ENCODE measurements at regions not wholly inside any gene's neighbourhood (a gene's known extent, or its start where the extent isn't known, plus 50 kb on each side); places are given as distances from the start of the nearest gene placed in this dataset.
"Not testable (repeated sequence)": the region's sequence is repeated elsewhere in the genome, so short reads cannot be mapped to it uniquely, and the experiment has no call there.

DNA sequence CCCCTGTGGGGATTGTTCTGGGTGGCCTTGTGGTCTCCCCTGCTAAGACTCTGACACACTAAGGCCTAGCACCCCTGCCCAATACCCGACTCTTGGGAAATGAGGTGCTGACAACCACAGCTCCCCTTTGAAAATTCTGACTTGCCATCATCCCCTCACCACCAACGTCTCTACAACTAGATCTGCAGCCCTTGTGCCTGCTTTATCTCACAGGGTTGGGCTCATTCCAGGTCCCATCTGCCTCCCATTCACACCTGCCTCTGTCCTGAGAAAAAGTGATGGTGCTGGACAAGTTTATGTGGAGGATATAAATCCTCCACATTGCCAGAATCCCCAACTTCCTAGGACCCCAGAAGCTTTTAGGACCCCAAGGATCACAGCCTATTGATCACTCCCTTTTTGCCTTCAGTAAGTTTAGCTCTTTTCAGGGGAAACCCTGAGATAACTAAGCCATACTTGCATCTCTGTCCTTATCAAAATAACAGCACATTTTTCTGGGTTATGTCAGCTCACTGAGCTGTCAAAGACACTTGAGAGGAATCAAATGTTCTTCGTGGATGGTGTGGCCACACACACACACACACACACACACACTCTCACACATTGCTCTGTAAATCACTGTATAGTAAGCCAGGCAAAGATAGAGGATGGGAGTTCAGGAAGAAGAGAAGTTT is 136.8 kb upstream of the CES5A start:
- no peak for DNase-seq

GRCh38 chr16:56005958-56006357 is 130.8 kb upstream of the CES5A start:
- DNase-seq: no peak

GRCh38 chr16:55999683-56000082 is 124.5 kb upstream of the CES5A start:
- DNase-seq: no peak

DNA sequence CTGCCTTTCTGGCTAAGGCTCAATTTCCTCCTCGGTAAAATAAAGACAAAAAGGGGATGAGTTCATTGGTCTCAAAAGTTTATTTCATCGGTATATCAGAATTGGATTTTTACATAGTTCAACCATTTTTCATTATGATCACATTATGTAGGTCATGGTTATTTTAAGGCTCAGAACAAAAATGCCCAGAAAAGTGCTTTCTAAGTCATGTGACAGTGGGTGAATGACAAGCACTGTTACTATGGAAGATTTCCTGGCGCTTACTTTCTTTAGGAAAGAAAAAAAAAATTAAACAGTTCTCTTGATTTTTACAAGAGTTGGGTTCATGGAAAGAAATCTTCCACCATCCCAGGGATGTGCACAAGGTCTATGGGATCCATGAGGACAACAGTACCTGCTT is 117.9 kb upstream of the CES5A start:
- no peak for DNase-seq

GRCh38 chr16:55992551-55992950 is 117.4 kb upstream of the CES5A start:
- DNase-seq: no peak

DNA sequence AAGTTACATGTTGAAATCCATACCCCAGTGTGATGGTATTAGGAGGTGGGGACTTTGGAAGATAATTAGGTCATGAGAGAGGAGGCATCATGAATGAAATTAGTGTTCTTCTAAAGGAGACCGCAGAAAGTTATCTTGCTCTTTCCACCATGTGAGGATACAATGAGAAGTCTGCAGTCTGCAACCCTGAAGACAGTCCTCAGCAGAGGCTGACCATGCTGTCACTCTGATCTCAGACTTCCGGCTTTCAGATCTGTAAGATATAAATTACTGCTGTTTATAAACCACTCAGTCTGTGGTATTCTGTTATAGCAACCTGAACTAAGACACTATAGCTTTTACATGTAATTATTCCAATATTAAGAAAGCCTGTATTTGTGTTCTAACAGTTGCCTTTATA is 116.7 kb upstream of the CES5A start:
- no peak for DNase-seq

DNA sequence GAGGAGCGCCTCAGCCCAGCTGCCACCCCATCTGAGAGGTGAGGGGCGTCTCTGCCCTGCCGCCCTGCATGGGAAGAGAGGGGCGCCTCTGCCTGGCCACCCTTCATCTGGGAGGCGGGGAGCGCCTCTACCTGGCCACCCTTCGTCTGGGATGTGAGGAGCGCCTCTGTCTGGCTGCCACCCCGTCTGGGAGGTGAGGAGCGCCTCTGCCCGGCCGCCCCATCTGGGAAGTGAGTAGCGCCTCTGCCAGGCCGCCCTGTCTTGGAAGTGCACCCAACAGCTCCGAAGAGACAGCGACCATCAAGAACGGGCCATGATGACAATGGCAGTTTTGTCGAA is 114.4 kb upstream of the CES5A start:
- no peak for DNase-seq

- not testable (repeated sequence) for DNase-seq
These were observed 113.8 kb upstream of the CES5A start for GRCh38 chr16:55988850-55989568.

GRCh38 chr16:55988013-55988412 is 112.8 kb upstream of the CES5A start:
- DNase-seq: no peak

- DNase-seq: no peak
These were observed 107.4 kb upstream of the CES5A start for GRCh38 chr16:55982597-55982996.

GRCh38 chr16:55981557-55981956 is 106.4 kb upstream of the CES5A start:
- DNase-seq: no peak

GRCh38 chr16:55976815-55977214 is 101.6 kb upstream of the CES5A start:
- peak; percentile 7 for DNase-seq

- no peak for DNase-seq
These were observed 96.3 kb upstream of the CES5A start for GRCh38 chr16:55971447-55971846.

- no peak for DNase-seq
These were observed 93.0 kb upstream of the CES5A start for GRCh38 chr16:55968221-55968620.

GRCh38 chr16:55964923-55965475 is 89.8 kb upstream of the CES5A start:
- DNase-seq: no peak

- no peak for DNase-seq
These were observed 80.7 kb upstream of the CES5A start for GRCh38 chr16:55955845-55956244.

DNA sequence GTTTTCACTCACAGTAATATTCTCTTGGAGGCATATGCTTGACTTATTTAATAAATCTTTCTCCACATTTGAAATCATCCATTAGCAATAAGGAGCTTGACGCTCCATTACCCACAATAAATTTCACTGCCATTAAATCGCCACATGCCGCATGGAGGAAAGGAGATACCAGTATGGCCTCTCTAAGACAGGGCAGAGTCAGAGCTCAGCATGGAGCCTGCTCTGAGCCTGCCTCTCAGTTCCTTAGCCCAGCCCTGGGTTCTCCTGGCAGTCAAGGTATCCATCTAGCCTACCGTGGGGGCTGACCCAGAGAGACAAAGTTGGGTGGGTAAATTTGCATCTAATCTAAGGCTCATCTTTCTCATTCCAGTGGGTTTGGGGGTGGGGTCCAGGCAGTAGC is 80.3 kb upstream of the CES5A start:
- DNase-seq: no peak

DNA sequence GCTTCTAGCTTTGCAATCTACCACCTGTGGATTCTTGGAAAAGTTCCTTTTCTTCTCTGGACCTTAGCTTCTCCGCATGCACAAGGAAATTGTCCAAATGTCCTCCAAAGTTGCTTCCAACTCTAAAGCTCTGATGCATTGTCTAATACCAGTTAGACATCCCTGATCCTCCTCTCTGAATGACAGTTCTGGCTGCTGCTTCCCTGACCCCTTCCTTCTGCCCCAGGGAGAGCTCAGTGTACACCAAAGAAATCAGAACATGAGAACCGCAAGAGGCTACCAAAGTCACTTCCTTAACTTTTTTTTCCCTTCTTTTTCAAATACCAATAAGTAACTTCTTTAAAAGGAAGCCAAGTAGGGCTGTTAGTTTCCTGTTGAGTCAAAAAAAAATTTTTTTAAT is 79.7 kb upstream of the CES5A start:
- no peak for DNase-seq

- no peak for DNase-seq
These were observed 74.3 kb upstream of the CES5A start for GRCh38 chr16:55949518-55949917.

DNA sequence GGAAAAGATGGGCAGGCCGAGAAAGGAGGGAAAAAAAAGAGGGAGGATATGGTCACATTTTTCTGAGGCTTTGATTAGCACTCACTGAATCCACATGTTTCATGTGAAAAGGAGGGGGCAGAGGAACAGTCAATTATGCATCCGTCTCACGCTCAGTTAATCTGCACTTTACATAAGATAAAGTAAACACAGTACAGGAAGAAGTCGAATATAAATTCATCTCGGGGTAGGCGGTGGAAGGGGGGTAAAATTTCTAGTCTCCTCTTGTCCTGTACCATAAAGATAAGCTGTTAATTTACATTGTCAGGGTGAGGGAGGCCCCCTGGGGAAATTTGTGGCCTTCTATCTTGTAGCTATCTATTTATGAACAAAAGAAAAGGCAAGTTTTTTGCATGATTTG is 73.1 kb upstream of the CES5A start:
- DNase-seq: peak; percentile 64

DNA sequence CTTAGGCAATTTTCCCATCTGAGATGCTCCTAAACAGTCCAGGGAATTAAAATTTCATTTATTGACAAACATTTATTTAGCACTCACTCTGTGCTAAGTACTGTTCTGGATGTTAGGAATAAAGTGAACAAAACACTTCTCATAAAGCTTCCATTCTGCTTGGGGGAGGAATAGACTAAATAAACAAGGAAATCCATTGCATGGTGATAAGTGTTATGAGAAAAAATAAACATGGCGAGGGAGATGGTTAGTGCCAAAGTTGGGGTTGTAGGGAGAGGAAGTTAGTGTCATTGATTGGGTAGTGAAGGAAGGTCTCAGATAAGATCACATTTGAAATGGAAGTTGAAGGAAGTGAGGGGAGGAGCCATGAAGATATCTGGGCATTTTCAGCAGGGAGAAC is 72.2 kb upstream of the CES5A start:
- no peak for DNase-seq

GRCh38 chr16:55944377-55944802 is 69.2 kb upstream of the CES5A start:
- peak; percentile 65 for DNase-seq

GRCh38 chr16:55943267-55943666 is 68.1 kb upstream of the CES5A start:
- no peak for DNase-seq

- no peak for DNase-seq
These were observed 67.6 kb upstream of the CES5A start for GRCh38 chr16:55942821-55943220.

- no peak for DNase-seq
These were observed 66.4 kb upstream of the CES5A start for GRCh38 chr16:55941552-55941951.
